NOMO-1 treated with dmso at 0.1 percent for 144 hours (cell line): ENCODE measurements at regions not wholly inside any gene's neighbourhood (a gene's known extent, or its start where the extent isn't known, plus 50 kb on each side); places are given as distances from the start of the nearest gene placed in this dataset.
"Not testable (repeated sequence)": the region's sequence is repeated elsewhere in the genome, so short reads cannot be mapped to it uniquely, and the experiment has no call there.

Source experiments
- DNase-seq: peaks from one replicate; lab custom pipeline; 2025; ENCODE audit not compliant: unreplicated experiment; lab: John Stamatoyannopoulos, UW

GRCh38 chr3:39558775-39559306 is 91.4 kb downstream of the MOBP start:
- no peak for DNase-seq

- no peak for DNase-seq
Measured at GRCh38 chr3:39559543-39559942, 92.1 kb downstream of the MOBP start.

GRCh38 chr3:39568508-39568907 is 101.0 kb downstream of the MOBP start:
- no peak for DNase-seq

- no peak for DNase-seq
Measured at GRCh38 chr3:39569095-39569494, 101.6 kb downstream of the MOBP start.

- no peak for DNase-seq
Measured at GRCh38 chr3:39573392-39573791, 105.9 kb downstream of the MOBP start.

- DNase-seq, result no peak
Measured at GRCh38 chr3:39577541-39577940, 110.1 kb downstream of the MOBP start.

- not testable (repeated sequence) for DNase-seq
Measured at GRCh38 chr3:39586215-39586614, 118.7 kb downstream of the MOBP start.

GRCh38 chr3:39587113-39587512 is 119.6 kb downstream of the MOBP start:
- DNase-seq, result no peak

GRCh38 chr3:39590806-39591205 is 123.3 kb downstream of the MOBP start:
- DNase-seq, result no peak

- no peak for DNase-seq
Measured at GRCh38 chr3:39592311-39593050, 125.0 kb downstream of the MOBP start.

GRCh38 chr3:39593341-39593740 is 125.9 kb downstream of the MOBP start:
- DNase-seq, result no peak

GRCh38 chr3:39601241-39601640 is 133.8 kb downstream of the MOBP start:
- no peak for DNase-seq

GRCh38 chr3:39605837-39606236 is 138.4 kb downstream of the MOBP start:
- no peak for DNase-seq

GRCh38 chr3:39626198-39626597 is 158.7 kb downstream of the MOBP start:
- DNase-seq, result no peak

- no peak for DNase-seq
Measured at GRCh38 chr3:39631136-39631535, 163.7 kb downstream of the MOBP start.

- DNase-seq, result no peak
Measured at GRCh38 chr3:39637807-39638206, 170.3 kb downstream of the MOBP start.

GRCh38 chr3:39638301-39638700 is 170.8 kb downstream of the MOBP start:
- no peak for DNase-seq

- DNase-seq, result peak; percentile 77
Measured at GRCh38 chr3:39639344-39640236, 169.8 kb upstream of the MYRIP start.

- DNase-seq, result no peak
Measured at GRCh38 chr3:39641274-39641673, 168.1 kb upstream of the MYRIP start.

GRCh38 chr3:39644176-39644575 is 165.2 kb upstream of the MYRIP start:
- no peak for DNase-seq

GRCh38 chr3:39651256-39651655 is 158.2 kb upstream of the MYRIP start:
- not testable (repeated sequence) for DNase-seq
